ENCODE measurements at regions not wholly inside any gene's neighbourhood (a gene's known extent, or its start where the extent isn't known, plus 50 kb on each side); places are given as distances from the start of the nearest gene placed in this dataset.

GRCh38 chr13:44108331-44108858 lies 228.7 kb downstream of the LACC1 start:
- Histone ChIP-seq H3K4me3 (ENCODE audit: low read depth, low read length) (no peak overlapping the region), H3K36me3 (ENCODE audit: control insufficient read depth, insufficient read depth, low read length) (no peaks in the 10 kb centered on the region), H3K27me3 (ENCODE audit: control insufficient read depth, insufficient read depth, low read length) (no peaks in the 10 kb centered on the region)
- no peak for TF ChIP-seq CTCF (IDR thresholded peaks at IDR 0.05; ENCODE audit: insufficient read depth, low read length, severe bottlenecking)
- no peak for FAIRE-seq
- DNase-seq (ENCODE audit: low read depth): peak; percentile 68

- H3K4me3 ChIP-seq (ENCODE audit: low read depth, low read length): no peak overlapping the region
- H3K27me3 ChIP-seq (ENCODE audit: control insufficient read depth, insufficient read depth, low read length): no peaks in the 10 kb centered on the region
- FAIRE-seq: peak; percentile 72
- DNase-seq (ENCODE audit: low read depth): peak; percentile 62
- H3K36me3 ChIP-seq (ENCODE audit: control insufficient read depth, insufficient read depth, low read length): no peaks in the 10 kb centered on the region
- no peak for TF ChIP-seq CTCF (IDR thresholded peaks at IDR 0.05; ENCODE audit: insufficient read depth, low read length, severe bottlenecking)
These were observed 230.5 kb downstream of the LACC1 start for GRCh38 chr13:44110091-44110621.

GRCh38 chr13:44111701-44112100 lies 232.0 kb downstream of the LACC1 start:
- Histone ChIP-seq H3K4me3 (ENCODE audit: low read depth, low read length) (no peak overlapping the region), H3K27me3 (ENCODE audit: control insufficient read depth, insufficient read depth, low read length) (no peaks in the 10 kb centered on the region), H3K36me3 (ENCODE audit: control insufficient read depth, insufficient read depth, low read length) (no peaks in the 10 kb centered on the region)
- DNase-seq (ENCODE audit: low read depth): no peak
- TF ChIP-seq CTCF (IDR thresholded peaks at IDR 0.05; ENCODE audit: insufficient read depth, low read length, severe bottlenecking): no peak
- FAIRE-seq: no peak

- no peak for DNase-seq (ENCODE audit: low read depth)
- Histone ChIP-seq H3K36me3 (ENCODE audit: control insufficient read depth, insufficient read depth, low read length) (no peaks in the 10 kb centered on the region), H3K4me3 (ENCODE audit: low read depth, low read length) (no peak overlapping the region), H3K27me3 (ENCODE audit: control insufficient read depth, insufficient read depth, low read length) (no peaks in the 10 kb centered on the region)
- no peak for FAIRE-seq
- TF ChIP-seq CTCF (IDR thresholded peaks at IDR 0.05; ENCODE audit: insufficient read depth, low read length, severe bottlenecking): no peak
These were observed 233.1 kb downstream of the LACC1 start for GRCh38 chr13:44112700-44113329.

- Histone ChIP-seq H3K4me3 (ENCODE audit: low read depth, low read length) (no peak overlapping the region), H3K36me3 (ENCODE audit: control insufficient read depth, insufficient read depth, low read length) (no peaks in the 10 kb centered on the region), H3K27me3 (ENCODE audit: control insufficient read depth, insufficient read depth, low read length) (no peaks in the 10 kb centered on the region)
- FAIRE-seq (no peak), DNase-seq (ENCODE audit: low read depth) (no peak)
- TF ChIP-seq CTCF (IDR thresholded peaks at IDR 0.05; ENCODE audit: insufficient read depth, low read length, severe bottlenecking): no peak
These were observed 237.0 kb downstream of the LACC1 start for GRCh38 chr13:44116562-44117332.

Measured in bronchial epithelial cell (primary cell).